H1 (cell line): ENCODE measurements at regions not wholly inside any gene's neighbourhood (a gene's known extent, or its start where the extent isn't known, plus 50 kb on each side); places are given as distances from the start of the nearest gene placed in this dataset.

Source experiments
- CTCF ChIA-PET: fragments of 300-600 bp; sonication (Branson Sonifier 250); formaldehyde crosslinking; loops from one replicate; lab custom pipeline; 2021; ENCODE audit not compliant: partially characterized antibody; lab: Charles Lee
- POLR2A ChIA-PET: fragments of 300-600 bp; sonication (Branson Sonifier 250); formaldehyde crosslinking; loops from one replicate; lab custom pipeline; 2021; ENCODE audit warnings: inconsistent platforms; ENCODE audit not compliant: partially characterized antibody; lab: Charles Lee
- DNase-seq, 2 experiments: peaks; one replicate each; pipeline versions ENCODE4 v3.0.0 to v3.0.0-alpha.2; 2010 to 2022; ENCODE audit warnings: low spot score in 2 of 2, low read depth in 1 of 2, mixed read lengths in 1 of 2
- FAIRE-seq: peaks from 2 replicates; lab custom pipeline; 2011; peaks lifted over from hg19 to GRCh38; lab: Jason Lieb, UNC
- H2AFZ ChIP-seq: 2 replicates; pipeline ENCODE4 v1.8.1; 2012; ENCODE audit warnings: low read length, inconsistent platforms
- H2AK5ac ChIP-seq: 2 replicates; pipeline ENCODE4 v1.6.1; 2013; ENCODE audit warnings: low read depth, low read length
- H2BK120ac ChIP-seq: replicated peaks from 2 replicates; pipeline ENCODE3; 2013; ENCODE audit warnings: low read depth, low read length, inconsistent platforms
- H2BK12ac ChIP-seq: 2 replicates; pipeline ENCODE4 v1.6.1; 2013; ENCODE audit warnings: low read depth, low read length
- H2BK15ac ChIP-seq: 2 replicates; pipeline ENCODE4 v1.6.1; 2013; ENCODE audit warnings: low read length
- H2BK20ac ChIP-seq: 2 replicates; pipeline ENCODE4 v1.6.1; 2013; ENCODE audit warnings: low read length
- H2BK5ac ChIP-seq: 2 replicates; pipeline ENCODE4 v1.6.1; 2013; ENCODE audit warnings: low read depth, low read length
- H3K14ac ChIP-seq: 2 replicates; pipeline ENCODE4 v1.6.1; 2013; ENCODE audit warnings: inconsistent platforms; ENCODE audit not compliant: insufficient read length
- H3K18ac ChIP-seq: 2 replicates; pipeline ENCODE4 v1.6.1; 2013; ENCODE audit warnings: low read length; ENCODE audit errors: extremely low read depth
- H3K23ac ChIP-seq: 2 replicates; pipeline ENCODE4 v1.6.1; 2013; ENCODE audit warnings: inconsistent platforms; ENCODE audit not compliant: insufficient read length
- H3K23me2 ChIP-seq: 2 replicates; pipeline ENCODE4 v1.6.1; 2013; ENCODE audit warnings: low read depth, low read length
- H3K27ac ChIP-seq: 2 replicates; pipeline ENCODE4 v1.6.1; 2011; ENCODE audit warnings: low read depth, low read length, inconsistent platforms
- H3K27me3 ChIP-seq, 4 experiments: replicated peaks in 1 of 4; 1 replicate in 1 of 4; 2 replicates in 3 of 4; pipeline versions ENCODE4 v1.6.1 to v1.8.1; 2011 to 2013; ENCODE audit warnings: low read length in 3 of 4, mild to moderate bottlenecking in 3 of 4, inconsistent platforms in 2 of 4, mixed read lengths in 2 of 4, moderate library complexity in 1 of 4; ENCODE audit not compliant: control insufficient read depth in 3 of 4, insufficient read depth in 3 of 4; ENCODE audit errors: extremely low read depth in 1 of 4
- H3K36me3 ChIP-seq, 4 experiments: 2 replicates each; pipeline versions ENCODE4 v1.6.1 to v1.8.1; 2011 to 2013; ENCODE audit warnings: mild to moderate bottlenecking in 4 of 4, low read length in 3 of 4, moderate library complexity in 2 of 4, control low read depth in 1 of 4, inconsistent platforms in 1 of 4; ENCODE audit not compliant: insufficient read depth in 4 of 4, control insufficient read depth in 2 of 4
- H3K4ac ChIP-seq: replicated peaks from 2 replicates; pipeline ENCODE3; 2013; ENCODE audit warnings: low read length, low read depth, mixed read lengths, inconsistent platforms; ENCODE audit not compliant: insufficient read length
- H3K4me1 ChIP-seq, 4 experiments: replicated peaks in 1 of 4; 1 replicate in 1 of 4; 2 replicates in 3 of 4; pipeline versions ENCODE4 v1.6.1 to v1.8.1; 2011 to 2013; ENCODE audit warnings: low read length in 3 of 4, inconsistent platforms in 2 of 4, mixed read lengths in 1 of 4; ENCODE audit not compliant: insufficient read depth in 4 of 4, control insufficient read depth in 3 of 4
- H3K4me2 ChIP-seq, 2 experiments: 2 replicates each; pipeline versions ENCODE4 v1.6.1 to v1.8.1; 2011 to 2013; ENCODE audit warnings: low read depth in 2 of 2, low read length in 2 of 2, control low read depth in 1 of 2, inconsistent platforms in 1 of 2, mild to moderate bottlenecking in 1 of 2; ENCODE audit not compliant: insufficient read depth in 1 of 2
- H3K4me3 ChIP-seq, 4 experiments: fragments of 200-600, 300-600 bp in 1 of 4; sonication (generic), shearing (Covaris generic), sonication (Bioruptor Twin) in 1 of 4; 2 replicates each; pipeline versions ENCODE4 v1.5.1 to v1.8.1; 2011 to 2016; ENCODE audit warnings: low read length in 4 of 4, low read depth in 3 of 4, control low read depth in 2 of 4, inconsistent platforms in 2 of 4, mild to moderate bottlenecking in 2 of 4, mixed read lengths in 1 of 4, moderate library complexity in 1 of 4; ENCODE audit not compliant: insufficient read depth in 2 of 4; ENCODE audit errors: extremely low read depth in 1 of 4
- H3K56ac ChIP-seq: replicated peaks from 2 replicates; pipeline ENCODE3; 2013; ENCODE audit warnings: low read depth, mild to moderate bottlenecking, mixed read lengths, low read length, inconsistent platforms; ENCODE audit not compliant: insufficient read length
- H3K79me1 ChIP-seq: 2 replicates; pipeline ENCODE4 v1.6.1; 2013; ENCODE audit warnings: low read depth, low read length, control low read depth
- H3K79me2 ChIP-seq, 2 experiments: 2 replicates each; pipeline versions ENCODE4 v1.6.1 to v1.8.1; 2012 to 2013; ENCODE audit warnings: low read length in 2 of 2, mild to moderate bottlenecking in 2 of 2, inconsistent platforms in 1 of 2; ENCODE audit not compliant: insufficient read depth in 2 of 2, control insufficient read depth in 1 of 2
- H3K9ac ChIP-seq, 4 experiments: replicated peaks in 1 of 4; 1 replicate in 1 of 4; 2 replicates in 3 of 4; pipeline versions ENCODE4 v1.6.1 to v1.8.1; 2011 to 2013; ENCODE audit warnings: low read depth in 3 of 4, low read length in 3 of 4, control low read depth in 2 of 4, mild to moderate bottlenecking in 2 of 4, moderate library complexity in 2 of 4, inconsistent platforms in 1 of 4; ENCODE audit errors: extremely low read depth in 1 of 4
- H3K9me3 ChIP-seq, 2 experiments: 2 replicates each; pipeline versions ENCODE4 v1.6.1 to v1.8.1; 2012 to 2013; ENCODE audit warnings: mild to moderate bottlenecking in 2 of 2, moderate library complexity in 2 of 2, control low read depth in 1 of 2, inconsistent platforms in 1 of 2, low read depth in 1 of 2, low read length in 1 of 2, mixed read lengths in 1 of 2; ENCODE audit not compliant: insufficient read depth in 2 of 2
- H4K20me1 ChIP-seq, 2 experiments: replicated peaks in 1 of 2; 2 replicates each; pipeline versions ENCODE3 to v1.8.1; 2011 to 2013; ENCODE audit warnings: inconsistent platforms in 2 of 2, low read length in 2 of 2, mild to moderate bottlenecking in 1 of 2; ENCODE audit not compliant: insufficient read depth in 2 of 2, control insufficient read depth in 1 of 2
- H4K5ac ChIP-seq: 2 replicates; pipeline ENCODE4 v1.6.1; 2013; ENCODE audit warnings: low read length, low read depth, mixed read lengths, inconsistent platforms; ENCODE audit not compliant: insufficient read length
- H4K8ac ChIP-seq: 2 replicates; pipeline ENCODE4 v1.8.0; 2013; ENCODE audit warnings: mild to moderate bottlenecking, moderate library complexity, low read length, inconsistent platforms; ENCODE audit not compliant: insufficient read depth; ENCODE audit errors: extremely low read depth
- H4K91ac ChIP-seq: replicated peaks from 2 replicates; pipeline ENCODE3; 2013; ENCODE audit warnings: low read length, mixed read lengths, inconsistent platforms; ENCODE audit not compliant: insufficient read length
- BRCA1 ChIP-seq: IDR thresholded peaks from 2 replicates; pipeline ENCODE4 v1.6.1; 2012; ENCODE audit warnings: low read depth, low read length, improper control_type of control experiment
- CHD2 ChIP-seq: IDR thresholded peaks from 2 replicates; pipeline ENCODE4 v1.6.1; 2012; ENCODE audit warnings: low read length, improper control_type of control experiment
- CTBP2 ChIP-seq: IDR thresholded peaks from 2 replicates; pipeline ENCODE4 v1.7.0; 2011; ENCODE audit warnings: borderline replicate concordance, mild to moderate bottlenecking, moderate library complexity, mixed read lengths, low read length; ENCODE audit not compliant: insufficient read depth, insufficient read length
- EGR1 ChIP-seq: IDR thresholded peaks from 2 replicates; pipeline ENCODE4 v1.6.1; 2011; ENCODE audit warnings: low read depth, low read length, borderline replicate concordance
- KDM5A ChIP-seq: fragments of 200-600 bp; IDR thresholded peaks from 2 replicates; pipeline ENCODE4 v1.7.1; 2012; ENCODE audit warnings: mild to moderate bottlenecking, low read length, inconsistent platforms, mixed read lengths
- MAX ChIP-seq: IDR thresholded peaks from 2 replicates; pipeline ENCODE4 v1.6.1; 2012; ENCODE audit warnings: inconsistent platforms
- POU5F1 ChIP-seq: IDR thresholded peaks from 2 replicates; pipeline ENCODE4 v1.6.1; 2011; ENCODE audit warnings: low read depth, mild to moderate bottlenecking, low read length, moderate library complexity
- RXRA ChIP-seq: IDR thresholded peaks from 2 replicates; pipeline ENCODE4 v1.6.1; 2011; ENCODE audit warnings: low read depth, mild to moderate bottlenecking, low read length, moderate library complexity; ENCODE audit not compliant: insufficient read depth
- TBP ChIP-seq: IDR thresholded peaks from 2 replicates; pipeline ENCODE4 v1.6.1; 2011; ENCODE audit warnings: low read depth, low read length, improper control_type of control experiment
- TCF12 ChIP-seq: IDR thresholded peaks from 2 replicates; pipeline ENCODE4 v1.6.1; 2011; ENCODE audit warnings: low read depth, mild to moderate bottlenecking, low read length
- WGBS, 2 experiments: shearing (Covaris generic) in 1 of 2; methylation state at CpG; one replicate each; pipeline versions ENCODE4 v1.1.6 to v1.1.7; 2013 to 2015; ENCODE audit warnings: low lambda C conversion rate in 2 of 2, mixed read lengths in 2 of 2, inconsistent platforms in 1 of 2, low coverage in 1 of 2, missing lambda C conversion rate in 1 of 2; ENCODE audit not compliant: insufficient replicate concordance in 2 of 2, insufficient coverage in 1 of 2, insufficient read length in 1 of 2; ENCODE audit errors: extremely low coverage in 1 of 2, missing lambda C conversion rate in 1 of 2; 5-methylcytosine and 5-hydroxymethylcytosine counted together
- TF ChIP-seq, protein P1 (sequence below): IDR thresholded peaks from 2 replicates; pipeline ENCODE4 v1.6.1; 2012; ENCODE audit warnings: inconsistent platforms
- TF ChIP-seq, protein P2 (sequence below), 3 experiments: IDR thresholded peaks; 1 replicate in 2 of 3; 2 replicates in 1 of 3; pipeline versions ENCODE4 v1.5.1 to v1.6.1; 2011; ENCODE audit warnings: low read length in 3 of 3, mild to moderate bottlenecking in 3 of 3, inconsistent platforms in 2 of 3, low read depth in 1 of 3, moderate library complexity in 1 of 3; ENCODE audit not compliant: insufficient read depth in 1 of 3; ENCODE audit errors: control extremely low read depth in 1 of 3

GRCh38 chrX:125533352-125533751 is 213.7 kb downstream of the TEX13C start:
- POLR2A ChIA-PET: no interaction called here
- H3K27ac ChIP-seq: no peak overlapping the region
- TF ChIP-seq POU5F1 (no peak), CHD2 (no peak), CTBP2 (no peak), BRCA1 (no peak), EGR1 (no peak), MAX (no peak), TBP (no peak), TCF12 (no peak), RXRA (no peak), KDM5A (no peak)
- TF ChIP-seq, protein P1, sequence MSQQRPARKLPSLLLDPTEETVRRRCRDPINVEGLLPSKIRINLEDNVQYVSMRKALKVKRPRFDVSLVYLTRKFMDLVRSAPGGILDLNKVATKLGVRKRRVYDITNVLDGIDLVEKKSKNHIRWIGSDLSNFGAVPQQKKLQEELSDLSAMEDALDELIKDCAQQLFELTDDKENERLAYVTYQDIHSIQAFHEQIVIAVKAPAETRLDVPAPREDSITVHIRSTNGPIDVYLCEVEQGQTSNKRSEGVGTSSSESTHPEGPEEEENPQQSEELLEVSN: no peak
- TF ChIP-seq, protein P2, sequence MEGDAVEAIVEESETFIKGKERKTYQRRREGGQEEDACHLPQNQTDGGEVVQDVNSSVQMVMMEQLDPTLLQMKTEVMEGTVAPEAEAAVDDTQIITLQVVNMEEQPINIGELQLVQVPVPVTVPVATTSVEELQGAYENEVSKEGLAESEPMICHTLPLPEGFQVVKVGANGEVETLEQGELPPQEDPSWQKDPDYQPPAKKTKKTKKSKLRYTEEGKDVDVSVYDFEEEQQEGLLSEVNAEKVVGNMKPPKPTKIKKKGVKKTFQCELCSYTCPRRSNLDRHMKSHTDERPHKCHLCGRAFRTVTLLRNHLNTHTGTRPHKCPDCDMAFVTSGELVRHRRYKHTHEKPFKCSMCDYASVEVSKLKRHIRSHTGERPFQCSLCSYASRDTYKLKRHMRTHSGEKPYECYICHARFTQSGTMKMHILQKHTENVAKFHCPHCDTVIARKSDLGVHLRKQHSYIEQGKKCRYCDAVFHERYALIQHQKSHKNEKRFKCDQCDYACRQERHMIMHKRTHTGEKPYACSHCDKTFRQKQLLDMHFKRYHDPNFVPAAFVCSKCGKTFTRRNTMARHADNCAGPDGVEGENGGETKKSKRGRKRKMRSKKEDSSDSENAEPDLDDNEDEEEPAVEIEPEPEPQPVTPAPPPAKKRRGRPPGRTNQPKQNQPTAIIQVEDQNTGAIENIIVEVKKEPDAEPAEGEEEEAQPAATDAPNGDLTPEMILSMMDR (IDR thresholded peaks at IDR 0.05; ENCODE audit: control extremely low read depth in 1 of 3, insufficient read depth in 1 of 3, low read depth in 1 of 3, low read length in 3 of 3): no peak
- CTCF ChIA-PET: no interaction called here
- no peak overlapping the region for H4K91ac ChIP-seq
- H2BK15ac ChIP-seq: no peak overlapping the region
- H2AK5ac ChIP-seq: no peak overlapping the region
- no peaks in the 10 kb centered on the region for H3K79me1 ChIP-seq
- no peak overlapping the region for H2AFZ ChIP-seq
- H3K4me1 ChIP-seq: no peaks in the 10 kb centered on the region
- no peaks in the 10 kb centered on the region for H3K79me2 ChIP-seq
- H3K27me3 ChIP-seq: no peaks in the 10 kb centered on the region
- H4K5ac ChIP-seq: no peak overlapping the region
- H3K14ac ChIP-seq: no peak overlapping the region
- H3K4me2 ChIP-seq: no peak overlapping the region
- no peak overlapping the region for H3K18ac ChIP-seq
- H3K9me3 ChIP-seq: no peaks in the 10 kb centered on the region
- WGBS, 2 experiments: 100% methylated on average over 3 of the region's 3 CpGs; no CpG with 5 or more reads in 1 of the 2 experiments
- DNase-seq (no peak), FAIRE-seq (no peak)
- no peak overlapping the region for H3K4ac ChIP-seq
- H3K9ac ChIP-seq: no peak overlapping the region
- no peak overlapping the region for H2BK120ac ChIP-seq
- H2BK5ac ChIP-seq: no peak overlapping the region
- no peaks in the 10 kb centered on the region for H3K23me2 ChIP-seq
- no peak overlapping the region for H3K56ac ChIP-seq
- no peak overlapping the region for H4K8ac ChIP-seq
- H2BK12ac ChIP-seq: no peak overlapping the region
- H3K4me3 ChIP-seq: no peak overlapping the region
- H4K20me1 ChIP-seq: no peaks in the 10 kb centered on the region
- no peaks in the 10 kb centered on the region for H3K36me3 ChIP-seq
- no peak overlapping the region for H2BK20ac ChIP-seq
- no peak overlapping the region for H3K23ac ChIP-seq
